Psoas muscle (tissue), 7 donors: ENCODE measurements at regions not wholly inside any gene's neighbourhood (a gene's known extent, or its start where the extent isn't known, plus 50 kb on each side); places are given as distances from the start of the nearest gene placed in this dataset.

ENCODE experiments used
- ATAC-seq, 4 donors: fragments of 200-7000 bp; cut with Tn5 transposase; one replicate each; pipeline ENCODE4 v1.9.1; 2020; ENCODE audit warnings: moderate library complexity in 3 of 4, mild to moderate bottlenecking in 2 of 4
- DNase-seq, 2 donors: peaks; one replicate each; pipeline ENCODE4 v3.0.0-alpha.2; 2020
- H3K27ac ChIP-seq: fragments of 200-600 bp; one replicate; pipeline ENCODE4 v1.8.0; 2022
- H3K27me3 ChIP-seq, 3 donors: fragments of 200-600 bp in 1 of 3; one replicate each; pipeline versions ENCODE4 v1.6.1 to v1.8.0; 2013 to 2022; ENCODE audit warnings: low read length in 2 of 3, mild to moderate bottlenecking in 2 of 3, moderate library complexity in 1 of 3; ENCODE audit not compliant: insufficient read depth in 3 of 3
- H3K36me3 ChIP-seq, 2 donors: fragments of 200-600 bp in 1 of 2; one replicate each; pipeline versions ENCODE4 v1.6.1 to v1.8.0; 2013 to 2022; ENCODE audit warnings: low read depth in 1 of 2, mild to moderate bottlenecking in 1 of 2, moderate library complexity in 1 of 2; ENCODE audit not compliant: insufficient read depth in 1 of 2
- H3K4me1 ChIP-seq: fragments of 200-600 bp; one replicate; pipeline ENCODE4 v1.8.0; 2022
- H3K4me3 ChIP-seq: fragments of 200-600 bp; one replicate; pipeline ENCODE4 v1.8.0; 2022; ENCODE audit warnings: mild to moderate bottlenecking
- H3K9me3 ChIP-seq: fragments of 200-600 bp; one replicate; pipeline ENCODE4 v1.8.0; 2022
- CTCF ChIP-seq: fragments of 200-600 bp; IDR thresholded peaks from one replicate; pipeline ENCODE4 v1.8.0; 2022; ENCODE audit warnings: antibody characterized with exemption
- WGBS, 3 donors: extraction: QIAGEN DNeasy Blood & Tissue Kit; methylation state at CpG; one replicate each; pipeline versions ENCODE4 v1.1.6 to v1.1.7; 2013; 5-methylcytosine and 5-hydroxymethylcytosine counted together
- intact Hi-C, 2 donors: fragments of 100-400 bp; cut with DNase I; formaldehyde crosslinking; loops; one replicate each; pipeline versions ENCODE4 v1.11.0 to v1.14.2; 2022
- donor health status: healthy with polysubstance abuse.
- donor health status: DM: no; HTN: no; CAD: no; lungs with moderate emphysema.
- donor health status: Bipolar disorder and iron deficiency.
- donor health status: healthy.
- donor health status: DM: yes; HTN: yes; CAD: no.
- donor health status: DM: no; HTN: no; CAD: no.
- donor health status: DM: yes; HTN: yes; CAD: no.

GRCh38 chr18:57931038-57931437 lies 113.0 kb upstream of the NEDD4L start:
- no peak overlapping the region for H3K4me3 ChIP-seq
- no peak for TF ChIP-seq CTCF
- intact Hi-C loops = no loop called here
- DNase-seq (no peak), ATAC-seq (no peak)
- 8 to 23% (median 15%) methylated on average over 1 of the region's 1 CpG for whole genome bisulfite sequencing, 3 donors
- no peak overlapping the region for H3K27ac ChIP-seq
- no peaks in the 10 kb centered on the region for H3K27me3 ChIP-seq
- no peaks in the 10 kb centered on the region for H3K36me3 ChIP-seq
- H3K9me3 ChIP-seq = no peaks in the 10 kb centered on the region
- H3K4me1 ChIP-seq = no peaks in the 10 kb centered on the region

- no peak for ATAC-seq
- TF ChIP-seq CTCF = no peak
- intact Hi-C loops = no loop called here
- no peaks in the 10 kb centered on the region for H3K9me3 ChIP-seq
- H3K4me1 ChIP-seq = no peaks in the 10 kb centered on the region
- H3K4me3 ChIP-seq = no peak overlapping the region
- H3K27ac ChIP-seq = no peak overlapping the region
- WGBS, 3 donors = 44 to 51% (median 46%) methylated on average over 6 of the region's 6 CpGs
- H3K27me3 ChIP-seq = no peaks in the 10 kb centered on the region
- no peak for DNase-seq
- no peaks in the 10 kb centered on the region for H3K36me3 ChIP-seq
These were observed 113.5 kb upstream of the NEDD4L start for GRCh38 chr18:57930476-57930875.

- DNase-seq (no peak), ATAC-seq (no peak)
- no peak for TF ChIP-seq CTCF
- Histone ChIP-seq H3K27ac (no peak overlapping the region), H3K36me3 (no peaks in the 10 kb centered on the region), H3K27me3 (no peaks in the 10 kb centered on the region), H3K4me3 (no peak overlapping the region), H3K9me3 (no peaks in the 10 kb centered on the region), H3K4me1 (no peaks in the 10 kb centered on the region)
- intact Hi-C loops = no loop called here
- WGBS, 3 donors = 65 to 71% (median 71%) methylated on average over 4 of the region's 4 CpGs
These were observed 114.1 kb upstream of the NEDD4L start for GRCh38 chr18:57929922-57930321.

GRCh38 chr18:57928466-57928865 lies 115.6 kb upstream of the NEDD4L start:
- DNase-seq = no peak
- Histone ChIP-seq H3K27ac (no peak overlapping the region), H3K27me3 (no peaks in the 10 kb centered on the region), H3K9me3 (no peaks in the 10 kb centered on the region), H3K4me3 (no peak overlapping the region), H3K4me1 (no peaks in the 10 kb centered on the region), H3K36me3 (no peaks in the 10 kb centered on the region)
- intact Hi-C loops = no loop called here
- TF ChIP-seq CTCF = no peak
- 66 to 75% (median 71%) methylated on average over 5 of the region's 5 CpGs for WGBS, 3 donors
- no peak for ATAC-seq

- 83 to 91% (median 86%) methylated on average over 2 of the region's 2 CpGs for WGBS, 3 donors
- H3K36me3 ChIP-seq = no peaks in the 10 kb centered on the region
- no peaks in the 10 kb centered on the region for H3K4me1 ChIP-seq
- H3K9me3 ChIP-seq = no peaks in the 10 kb centered on the region
- intact Hi-C loops = no loop called here
- no peak overlapping the region for H3K4me3 ChIP-seq
- ATAC-seq (no peak), DNase-seq (no peak)
- no peaks in the 10 kb centered on the region for H3K27me3 ChIP-seq
- H3K27ac ChIP-seq = no peak overlapping the region
- TF ChIP-seq CTCF = no peak
These were observed 116.5 kb upstream of the NEDD4L start for GRCh38 chr18:57927511-57927910.
